MM.1S (cell line): ENCODE measurements at regions not wholly inside any gene's neighbourhood (a gene's known extent, or its start where the extent isn't known, plus 50 kb on each side); places are given as distances from the start of the nearest gene placed in this dataset.

ENCODE experiments used
- DNase-seq: peaks from one replicate; pipeline ENCODE4 v3.0.0-alpha.2; 2015
- H2AFZ ChIP-seq: fragments of 300-600 bp; sonication (generic); 2 replicates; pipeline ENCODE4 v1.6.0; 2016; ENCODE audit warnings: antibody characterized with exemption, low read length
- H3F3A ChIP-seq: fragments of 300-600 bp; sonication (generic); 2 replicates; pipeline ENCODE4 v1.6.1; 2016; ENCODE audit warnings: mild to moderate bottlenecking, antibody characterized with exemption, low read length, moderate library complexity, mixed read lengths; ENCODE audit not compliant: insufficient read depth
- H3K27ac ChIP-seq: fragments of 300-600 bp; sonication (generic); 2 replicates; pipeline ENCODE4 v1.5.1; 2016; ENCODE audit warnings: mild to moderate bottlenecking, low read length
- H3K27me3 ChIP-seq: fragments of 300-600 bp; sonication (generic); replicated peaks from 2 replicates; pipeline ENCODE4 v1.6.0; 2016; ENCODE audit warnings: low read length; ENCODE audit not compliant: insufficient read depth
- H3K36me3 ChIP-seq: fragments of 300-600 bp; sonication (generic); replicated peaks from 2 replicates; pipeline ENCODE4 v1.6.1; 2016; ENCODE audit warnings: mild to moderate bottlenecking, low read length, mixed read lengths; ENCODE audit not compliant: insufficient read depth
- H3K4me1 ChIP-seq: fragments of 300-600 bp; sonication (generic); 2 replicates; pipeline ENCODE4 v1.6.1; 2016; ENCODE audit warnings: low read length, mixed read lengths
- H3K4me2 ChIP-seq: fragments of 300-600 bp; sonication (generic); 2 replicates; pipeline ENCODE4 v1.6.0; 2016; ENCODE audit warnings: low read depth, low read length
- H3K4me3 ChIP-seq: fragments of 300-600 bp; sonication (generic); 2 replicates; pipeline ENCODE4 v1.5.1; 2016; ENCODE audit warnings: low read length, mixed read lengths
- H3K79me2 ChIP-seq: fragments of 300-600 bp; sonication (generic); 2 replicates; pipeline ENCODE4 v1.6.1; 2016; ENCODE audit warnings: mixed run types, low read length, mixed read lengths
- H3K9ac ChIP-seq: fragments of 300-600 bp; sonication (generic); 2 replicates; pipeline ENCODE4 v1.6.1; 2016; ENCODE audit warnings: low read length, mixed read lengths
- H3K9me2 ChIP-seq: fragments of 300-600 bp; sonication (generic); replicated peaks from 2 replicates; pipeline ENCODE4 v1.6.1; 2016; ENCODE audit warnings: mild to moderate bottlenecking, low read length, mixed read lengths; ENCODE audit not compliant: insufficient read depth
- H3K9me3 ChIP-seq: fragments of 300-600 bp; sonication (generic); replicated peaks from 2 replicates; pipeline ENCODE4 v1.6.1; 2016; ENCODE audit warnings: mild to moderate bottlenecking, low read length, mixed read lengths; ENCODE audit not compliant: insufficient read depth
- H4K20me1 ChIP-seq: fragments of 300-600 bp; sonication (generic); 2 replicates; pipeline ENCODE4 v1.6.1; 2016; ENCODE audit warnings: mild to moderate bottlenecking, low read length, moderate library complexity, mixed read lengths; ENCODE audit not compliant: insufficient read depth
- CTCF ChIP-seq: fragments of 300-600 bp; sonication (generic); IDR thresholded peaks from 2 replicates; pipeline ENCODE4 v1.5.1; 2016; ENCODE audit warnings: antibody characterized with exemption, low read length, mixed read lengths
- EZH2 ChIP-seq: fragments of 300-600 bp; sonication (generic); optimal IDR thresholded peaks from 2 replicates; pipeline ENCODE3; 2017; ENCODE audit warnings: low read depth, mild to moderate bottlenecking, antibody characterized with exemption, low read length, mixed read lengths
- EZH2phosphoT487 ChIP-seq: fragments of 300-600 bp; sonication (generic); IDR thresholded peaks from 2 replicates; pipeline ENCODE4 v1.6.1; 2018; ENCODE audit warnings: antibody characterized with exemption, low read length

DNA sequence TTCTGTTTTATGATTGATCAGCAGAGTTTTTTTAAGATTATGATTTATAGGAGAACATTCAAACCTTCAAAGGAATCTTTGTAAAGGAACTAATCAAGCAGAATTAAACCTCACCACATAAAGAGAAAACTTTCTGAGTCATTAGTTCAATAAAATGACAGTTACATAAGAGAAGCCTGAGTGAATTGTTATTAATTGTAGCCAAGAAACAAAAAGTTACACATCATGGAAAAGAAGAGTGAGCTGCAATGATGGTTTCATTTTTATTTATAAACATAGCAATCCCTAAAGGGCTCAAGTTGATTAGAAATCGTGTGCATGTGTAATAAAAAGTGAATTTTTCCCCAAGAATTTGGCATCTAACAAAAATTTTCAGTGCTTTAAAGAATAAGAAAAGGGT lies 731.4 kb downstream of the LTN1 start:
- Histone ChIP-seq H4K20me1 (no peaks in the 10 kb centered on the region), H3K27ac (no peak overlapping the region), H3K9me2 (no peaks in the 10 kb centered on the region), H3K4me3 (no peak overlapping the region), H3K9ac (no peak overlapping the region), H3K27me3 (no peaks in the 10 kb centered on the region), H3K36me3 (no peaks in the 10 kb centered on the region), H3F3A (no peaks in the 10 kb centered on the region), H3K79me2 (no peaks in the 10 kb centered on the region), H3K4me2 (no peak overlapping the region), H3K4me1 (no peaks in the 10 kb centered on the region), H2AFZ (no peak overlapping the region), H3K9me3 (no peaks in the 10 kb centered on the region)
- TF ChIP-seq EZH2phosphoT487 = no peak
- no peak for TF ChIP-seq EZH2
- TF ChIP-seq CTCF = no peak
- no peak for DNase-seq

DNA sequence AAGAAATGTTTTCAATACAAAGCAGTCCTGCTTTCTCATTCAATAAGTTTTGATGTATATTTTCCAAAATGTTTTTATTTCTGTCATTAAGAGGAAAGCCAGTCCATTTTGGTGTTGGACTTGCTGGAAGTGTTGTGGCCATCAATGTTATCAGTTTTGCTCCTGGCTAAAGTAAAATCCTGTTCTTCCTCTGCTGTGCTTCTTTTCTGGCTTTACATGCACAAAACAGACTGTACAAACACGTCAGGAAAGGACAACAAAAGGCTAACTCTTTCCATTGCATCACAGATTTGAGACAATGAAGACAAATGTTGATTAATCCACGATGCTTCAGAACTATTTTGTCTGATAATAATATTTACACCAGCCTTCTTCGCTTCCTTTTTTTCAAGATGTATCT lies 735.4 kb downstream of the LTN1 start:
- Histone ChIP-seq H3K27me3 (no peaks in the 10 kb centered on the region), H3K4me2 (no peak overlapping the region), H3K9me3 (no peaks in the 10 kb centered on the region), H3K79me2 (no peaks in the 10 kb centered on the region), H3F3A (no peaks in the 10 kb centered on the region), H3K9me2 (no peaks in the 10 kb centered on the region), H3K4me3 (no peak overlapping the region), H3K4me1 (no peaks in the 10 kb centered on the region), H2AFZ (no peak overlapping the region), H3K36me3 (no peaks in the 10 kb centered on the region), H4K20me1 (no peaks in the 10 kb centered on the region), H3K9ac (no peak overlapping the region), H3K27ac (no peak overlapping the region)
- no peak for TF ChIP-seq EZH2
- no peak for DNase-seq

- no peaks in the 10 kb centered on the region for H4K20me1 ChIP-seq
- H3K9me2 ChIP-seq = no peaks in the 10 kb centered on the region
- no peaks in the 10 kb centered on the region for H3K36me3 ChIP-seq
- H3K4me1 ChIP-seq = no peaks in the 10 kb centered on the region
- H3K9me3 ChIP-seq = no peaks in the 10 kb centered on the region
- TF ChIP-seq EZH2 (no peak), EZH2phosphoT487 (no peak), CTCF (no peak)
- no peak overlapping the region for H3K27ac ChIP-seq
- no peak overlapping the region for H3K4me3 ChIP-seq
- H3K27me3 ChIP-seq = no peaks in the 10 kb centered on the region
- H2AFZ ChIP-seq = no peak overlapping the region
- H3F3A ChIP-seq = no peaks in the 10 kb centered on the region
- H3K79me2 ChIP-seq = no peaks in the 10 kb centered on the region
- DNase-seq = no peak
- H3K4me2 ChIP-seq = no peak overlapping the region
- no peak overlapping the region for H3K9ac ChIP-seq
These were observed 735.8 kb downstream of the LTN1 start for GRCh38 chr21:28256837-28257236.

DNA sequence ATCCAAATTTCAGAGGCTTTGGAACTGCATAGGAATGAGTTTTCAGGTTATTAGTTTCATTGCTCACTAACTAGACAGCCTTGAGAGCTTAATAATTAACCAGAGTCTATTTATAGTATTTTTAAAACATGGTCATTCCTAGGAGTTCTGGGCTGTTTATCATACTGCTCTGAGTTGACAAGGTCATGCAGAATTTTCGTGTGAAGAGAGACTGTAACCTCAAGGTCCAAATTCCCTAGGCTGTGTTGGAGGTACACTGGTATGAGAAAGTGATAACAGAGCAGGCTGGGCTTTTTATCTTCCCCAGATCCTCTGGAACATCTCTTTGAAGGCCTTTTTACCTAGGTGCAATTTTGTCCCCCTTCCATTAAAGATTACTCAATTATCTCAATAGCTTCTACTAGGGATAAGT lies 736.3 kb downstream of the LTN1 start:
- no peaks in the 10 kb centered on the region for H3K36me3 ChIP-seq
- no peak overlapping the region for H3K4me2 ChIP-seq
- H3K4me1 ChIP-seq = no peaks in the 10 kb centered on the region
- H3K27me3 ChIP-seq = no peaks in the 10 kb centered on the region
- TF ChIP-seq CTCF = no peak
- TF ChIP-seq EZH2phosphoT487 = no peak
- no peak for TF ChIP-seq EZH2
- H2AFZ ChIP-seq = no peak overlapping the region
- H3K9me2 ChIP-seq = no peaks in the 10 kb centered on the region
- no peaks in the 10 kb centered on the region for H3K9me3 ChIP-seq
- no peaks in the 10 kb centered on the region for H3K79me2 ChIP-seq
- no peak for DNase-seq
- H3K9ac ChIP-seq = no peak overlapping the region
- no peak overlapping the region for H3K4me3 ChIP-seq
- no peaks in the 10 kb centered on the region for H4K20me1 ChIP-seq
- H3K27ac ChIP-seq = no peak overlapping the region
- no peaks in the 10 kb centered on the region for H3F3A ChIP-seq
